PC-3 (cell line): ENCODE measurements at regions not wholly inside any gene's neighbourhood (a gene's known extent, or its start where the extent isn't known, plus 50 kb on each side); places are given as distances from the start of the nearest gene placed in this dataset.
"Not testable (repeated sequence)": the region's sequence is repeated elsewhere in the genome, so short reads cannot be mapped to it uniquely, and the experiment has no call there.

Source experiments
- ATAC-seq: fragments of 200-7000 bp; cut with Tn5 transposase; 2 replicates; pipeline ENCODE4 v1.9.1; 2020; ENCODE audit warnings: mild to moderate bottlenecking, moderate library complexity
- BruUV-seq: library from RNA; stranded (reverse); fragments of 400-500 nt; replicated peaks from 2 replicates; lab custom pipeline; 2021; lab: Mats Ljungman, UMichigan
- CTCF ChIA-PET: fragments of 300-600 bp; sonication (Branson Sonifier 250); formaldehyde crosslinking; loops from one replicate; lab custom pipeline; 2022; ENCODE audit warnings: antibody characterized with exemption; lab: Charles Lee
- POLR2A ChIA-PET: fragments of 300-600 bp; sonication (Branson Sonifier 250); formaldehyde crosslinking; loops from one replicate; lab custom pipeline; 2022; ENCODE audit warnings: antibody characterized with exemption; ENCODE audit not compliant: unreplicated experiment; lab: Charles Lee
- DNase-seq: peaks from one replicate; pipeline ENCODE4 v3.0.0-alpha.2; 2015
- H2AFZ ChIP-seq: fragments of 300-600 bp; sonication (generic); 2 replicates; pipeline ENCODE4 v1.6.0; 2016; ENCODE audit warnings: antibody characterized with exemption, low read length
- H3F3A ChIP-seq: fragments of 300-600 bp; sonication (generic); one replicate; pipeline ENCODE4 v1.6.0; 2017; ENCODE audit warnings: antibody characterized with exemption, low read length, control low read depth, mild to moderate bottlenecking; ENCODE audit not compliant: unreplicated experiment
- H3K27ac ChIP-seq: fragments of 300-600 bp; sonication (generic); 2 replicates; pipeline ENCODE4 v1.5.1; 2016; ENCODE audit warnings: mild to moderate bottlenecking, low read length
- H3K27me3 ChIP-seq: fragments of 300-600 bp; sonication (generic); 2 replicates; pipeline ENCODE4 v1.6.1; 2016; ENCODE audit warnings: low read length, mixed read lengths
- H3K36me3 ChIP-seq: fragments of 300-600 bp; sonication (generic); 2 replicates; pipeline ENCODE4 v1.6.1; 2016; ENCODE audit warnings: low read depth, mixed run types, low read length, mixed read lengths
- H3K4me1 ChIP-seq: fragments of 300-600 bp; sonication (generic); 2 replicates; pipeline ENCODE4 v1.5.1; 2016; ENCODE audit warnings: low read length; ENCODE audit not compliant: insufficient read depth
- H3K4me2 ChIP-seq: fragments of 300-600 bp; sonication (generic); 2 replicates; pipeline ENCODE4 v1.6.0; 2016; ENCODE audit warnings: low read length
- H3K4me3 ChIP-seq: fragments of 300-600 bp; sonication (generic); 2 replicates; pipeline ENCODE4 v1.5.1; 2016; ENCODE audit warnings: mild to moderate bottlenecking, low read length, mixed read lengths
- H3K79me2 ChIP-seq: fragments of 300-600 bp; sonication (generic); 2 replicates; pipeline ENCODE4 v1.6.1; 2017; ENCODE audit warnings: low read length, mixed read lengths
- H3K9ac ChIP-seq: fragments of 300-600 bp; sonication (generic); 2 replicates; pipeline ENCODE4 v1.6.0; 2016; ENCODE audit warnings: mild to moderate bottlenecking, low read length
- H3K9me2 ChIP-seq: fragments of 300-600 bp; sonication (generic); replicated peaks from 2 replicates; pipeline ENCODE4 v1.6.1; 2016; ENCODE audit warnings: mixed run types, low read length, mixed read lengths
- H3K9me3 ChIP-seq: fragments of 300-600 bp; sonication (generic); 2 replicates; pipeline ENCODE4 v1.6.1; 2016; ENCODE audit warnings: low read length, mixed read lengths
- H4K20me1 ChIP-seq: fragments of 300-600 bp; sonication (generic); 2 replicates; pipeline ENCODE4 v1.6.1; 2016; ENCODE audit warnings: low read length, mixed read lengths
- EZH2 ChIP-seq: fragments of 300-600 bp; sonication (generic); IDR thresholded peaks from one replicate; pipeline ENCODE4 v1.6.1; 2017; ENCODE audit warnings: antibody characterized with exemption, mild to moderate bottlenecking, low read length; ENCODE audit not compliant: unreplicated experiment
- EZH2phosphoT487 ChIP-seq: fragments of 300-600 bp; sonication (generic); IDR thresholded peaks from 2 replicates; pipeline ENCODE4 v1.6.1; 2018; ENCODE audit warnings: mild to moderate bottlenecking, antibody characterized with exemption, low read length, borderline replicate concordance
- intact Hi-C: fragments of 100-400 bp; cut with micrococcal nuclease; formaldehyde crosslinking; loops from 2 replicates; pipeline ENCODE4 v1.9.0; 2023
- TF ChIP-seq, protein P1 (sequence below): fragments of 300-600 bp; sonication (generic); conservative IDR thresholded peaks from 2 replicates; pipeline ENCODE4 v1.5.1; 2017; ENCODE audit warnings: antibody characterized with exemption, low read depth, mild to moderate bottlenecking, low read length

DNA sequence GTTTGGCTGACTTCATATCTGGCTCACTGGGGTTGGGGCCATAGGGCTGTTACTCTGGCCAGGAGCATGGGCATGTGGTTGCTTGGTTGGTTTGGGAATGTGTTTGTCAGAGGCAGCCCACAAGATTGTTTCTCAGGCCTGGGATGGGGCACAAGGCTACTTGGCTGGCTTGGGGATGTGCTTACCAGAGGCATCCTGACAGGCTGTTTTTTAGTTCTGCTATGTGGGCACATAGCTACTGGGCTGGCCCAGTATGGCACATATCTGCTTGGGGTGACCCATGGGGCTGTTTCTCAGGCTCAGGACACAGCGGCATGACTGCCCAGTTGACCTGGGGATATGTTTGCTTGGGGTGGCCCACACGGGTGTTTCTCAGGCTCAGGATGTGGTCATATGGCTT lies 94.6 kb upstream of the PGR start:
- DNase-seq = no peak
- Histone ChIP-seq H3K9ac (no peak overlapping the region), H3K4me1 (no peaks in the 10 kb centered on the region), H3K27ac (no peak overlapping the region), H3K27me3 (peaks cover 29% of the 10 kb centered on the region), H3K79me2 (no peaks in the 10 kb centered on the region), H3K4me3 (no peak overlapping the region), H3F3A (no peaks in the 10 kb centered on the region), H3K4me2 (no peak overlapping the region), H3K9me2 (no peaks in the 10 kb centered on the region), H3K9me3 (peaks cover 9% of the 10 kb centered on the region; the same call in 1 of the 2 replicates), H2AFZ (no peak overlapping the region), H3K36me3 (no peaks in the 10 kb centered on the region), H4K20me1 (no peaks in the 10 kb centered on the region)
- ChIA-PET POLR2A (no interaction called here), CTCF (no interaction called here)
- intact Hi-C loops = no loop called here
- ATAC-seq = no peak
- BruUV-seq = no TSS peak
- TF ChIP-seq, protein P1, sequence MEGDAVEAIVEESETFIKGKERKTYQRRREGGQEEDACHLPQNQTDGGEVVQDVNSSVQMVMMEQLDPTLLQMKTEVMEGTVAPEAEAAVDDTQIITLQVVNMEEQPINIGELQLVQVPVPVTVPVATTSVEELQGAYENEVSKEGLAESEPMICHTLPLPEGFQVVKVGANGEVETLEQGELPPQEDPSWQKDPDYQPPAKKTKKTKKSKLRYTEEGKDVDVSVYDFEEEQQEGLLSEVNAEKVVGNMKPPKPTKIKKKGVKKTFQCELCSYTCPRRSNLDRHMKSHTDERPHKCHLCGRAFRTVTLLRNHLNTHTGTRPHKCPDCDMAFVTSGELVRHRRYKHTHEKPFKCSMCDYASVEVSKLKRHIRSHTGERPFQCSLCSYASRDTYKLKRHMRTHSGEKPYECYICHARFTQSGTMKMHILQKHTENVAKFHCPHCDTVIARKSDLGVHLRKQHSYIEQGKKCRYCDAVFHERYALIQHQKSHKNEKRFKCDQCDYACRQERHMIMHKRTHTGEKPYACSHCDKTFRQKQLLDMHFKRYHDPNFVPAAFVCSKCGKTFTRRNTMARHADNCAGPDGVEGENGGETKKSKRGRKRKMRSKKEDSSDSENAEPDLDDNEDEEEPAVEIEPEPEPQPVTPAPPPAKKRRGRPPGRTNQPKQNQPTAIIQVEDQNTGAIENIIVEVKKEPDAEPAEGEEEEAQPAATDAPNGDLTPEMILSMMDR = no peak
- no peak for TF ChIP-seq EZH2
- TF ChIP-seq EZH2phosphoT487 = no peak

DNA sequence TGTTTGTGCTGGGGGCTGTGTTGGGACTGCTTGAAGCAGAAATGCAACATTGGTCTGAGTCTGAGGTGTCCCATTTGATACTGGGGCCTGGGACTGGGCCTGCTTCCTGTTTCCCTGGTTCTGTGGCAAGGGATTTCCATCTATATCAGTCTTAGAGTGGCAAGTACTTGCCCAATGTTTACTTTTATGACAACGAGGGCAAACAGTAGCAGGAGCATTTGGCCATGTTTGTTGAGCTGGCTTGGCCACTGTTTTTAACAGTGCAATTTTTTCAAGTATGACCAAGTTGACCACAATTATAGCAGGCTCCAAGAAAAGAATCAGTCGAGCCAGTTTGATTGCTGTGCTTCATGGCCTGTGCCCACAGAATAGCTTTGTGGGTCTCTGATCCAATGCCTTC lies 88.5 kb upstream of the PGR start:
- H3K79me2 ChIP-seq, ATAC-seq, DNase-seq, BruUV-seq, H3K9ac ChIP-seq, H3K9me2 ChIP-seq, H3K27ac ChIP-seq, H3K4me3 ChIP-seq, H4K20me1 ChIP-seq, H3K36me3 ChIP-seq, intact Hi-C loops, POLR2A ChIA-PET, H3F3A ChIP-seq, H3K9me3 ChIP-seq, H3K4me1 ChIP-seq, CTCF ChIA-PET, H2AFZ ChIP-seq, H3K4me2 ChIP-seq, H3K27me3 ChIP-seq: not testable (repeated sequence)

GRCh38 chr11:101216091-101216490 lies 86.5 kb upstream of the PGR start:
- POLR2A ChIA-PET, BruUV-seq, H3K27me3 ChIP-seq, CTCF ChIA-PET, ATAC-seq, H3K36me3 ChIP-seq, H3K79me2 ChIP-seq, H3K4me1 ChIP-seq, H4K20me1 ChIP-seq, H3K9me2 ChIP-seq, H3K9ac ChIP-seq, H3K4me3 ChIP-seq, H3K27ac ChIP-seq, H3F3A ChIP-seq, H3K4me2 ChIP-seq, H2AFZ ChIP-seq, H3K9me3 ChIP-seq, DNase-seq, intact Hi-C loops: not testable (repeated sequence)

DNA sequence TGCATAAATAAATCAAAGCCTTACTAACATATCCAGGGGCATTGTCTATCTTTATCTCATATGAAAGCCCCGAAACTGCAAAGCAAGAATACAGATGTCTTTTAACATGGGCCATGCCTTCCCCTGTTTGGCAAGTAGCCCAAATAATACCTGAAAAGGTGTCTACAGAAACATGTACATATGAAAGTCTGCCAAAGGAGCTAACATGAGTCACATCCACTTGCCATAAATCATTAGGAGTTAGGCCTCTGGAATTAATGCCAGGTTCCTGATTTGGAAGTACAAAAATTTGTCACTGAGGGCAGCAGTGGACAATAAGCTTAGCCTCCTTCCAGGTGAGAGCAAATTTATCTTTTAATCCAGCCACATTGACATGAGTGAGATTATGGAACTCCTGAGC lies 85.5 kb upstream of the PGR start:
- H3K4me3 ChIP-seq = no peak overlapping the region
- H3K27ac ChIP-seq = no peak overlapping the region
- ChIA-PET CTCF (no interaction called here), POLR2A (no interaction called here)
- H4K20me1 ChIP-seq = no peaks in the 10 kb centered on the region
- TF ChIP-seq EZH2phosphoT487 (no peak), EZH2 (no peak)
- no peaks in the 10 kb centered on the region for H3K79me2 ChIP-seq
- DNase-seq = peak; percentile 25
- no peak overlapping the region for H3K4me2 ChIP-seq
- H3F3A ChIP-seq = no peaks in the 10 kb centered on the region
- no peak for ATAC-seq
- BruUV-seq = no TSS peak
- H2AFZ ChIP-seq = no peak overlapping the region
- H3K4me1 ChIP-seq = no peaks in the 10 kb centered on the region
- H3K27me3 ChIP-seq = no peaks in the 10 kb centered on the region
- intact Hi-C loops = no loop called here
- no peaks in the 10 kb centered on the region for H3K36me3 ChIP-seq
- H3K9me3 ChIP-seq = peaks cover 8% of the 10 kb centered on the region; the same call in 1 of the 2 replicates
- H3K9me2 ChIP-seq = no peaks in the 10 kb centered on the region
- H3K9ac ChIP-seq = no peak overlapping the region
